MM.1S (cell line): ENCODE measurements at regions not wholly inside any gene's neighbourhood (a gene's known extent, or its start where the extent isn't known, plus 50 kb on each side); places are given as distances from the start of the nearest gene placed in this dataset.

Experiments used
- CTCF ChIP-seq: fragments of 300-600 bp; sonication (generic); IDR thresholded peaks from 2 replicates; pipeline ENCODE4 v1.5.1; 2016; ENCODE audit warnings: antibody characterized with exemption, low read length, mixed read lengths
- EZH2 ChIP-seq: fragments of 300-600 bp; sonication (generic); optimal IDR thresholded peaks from 2 replicates; pipeline ENCODE3; 2017; ENCODE audit warnings: low read depth, mild to moderate bottlenecking, antibody characterized with exemption, low read length, mixed read lengths
- EZH2phosphoT487 ChIP-seq: fragments of 300-600 bp; sonication (generic); IDR thresholded peaks from 2 replicates; pipeline ENCODE4 v1.6.1; 2018; ENCODE audit warnings: antibody characterized with exemption, low read length

- no peak for TF ChIP-seq CTCF
- TF ChIP-seq EZH2: no peak
- TF ChIP-seq EZH2phosphoT487: no peak
Measured at GRCh38 chr2:77590298-77590917, 68.2 kb upstream of the LRRTM4 start.
